ENCODE measurements at regions not wholly inside any gene's neighbourhood (a gene's known extent, or its start where the extent isn't known, plus 50 kb on each side); places are given as distances from the start of the nearest gene placed in this dataset.

DNA sequence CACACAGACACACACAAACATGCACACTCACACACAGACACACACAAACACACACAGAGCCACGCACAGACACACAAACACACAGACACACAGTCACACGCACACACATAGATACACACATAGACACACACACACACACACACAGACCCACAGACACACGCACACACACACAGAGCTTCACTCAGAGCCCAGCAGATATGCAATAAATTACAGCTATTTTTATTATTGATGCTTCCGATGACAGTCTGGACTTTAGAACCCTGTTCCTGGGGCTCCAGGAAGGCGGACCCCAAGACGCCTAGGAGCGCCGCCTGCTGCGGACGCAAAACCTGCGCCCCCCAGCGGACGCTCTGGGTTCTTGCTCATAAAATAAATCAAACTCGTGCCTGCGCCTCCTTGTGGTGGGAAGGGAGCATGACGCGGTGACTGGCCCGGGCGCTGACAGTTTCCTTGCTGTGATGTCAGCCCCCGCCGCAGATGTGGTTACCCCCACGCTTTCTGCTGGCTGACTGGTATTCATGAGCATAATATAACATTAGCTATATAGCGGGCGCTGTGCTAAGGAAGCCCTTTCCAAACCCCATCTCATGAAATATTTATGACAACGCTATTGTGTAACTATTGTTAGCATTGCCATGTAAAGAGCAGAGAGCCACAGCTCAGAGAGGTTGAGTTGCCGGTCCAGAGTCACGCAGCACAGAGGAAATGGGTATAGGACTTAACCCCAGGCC, 64.4 kb upstream of the TM9SF2 start:
- peak; percentile 86 for DNase-seq (ENCODE audit: low spot score)

DNA sequence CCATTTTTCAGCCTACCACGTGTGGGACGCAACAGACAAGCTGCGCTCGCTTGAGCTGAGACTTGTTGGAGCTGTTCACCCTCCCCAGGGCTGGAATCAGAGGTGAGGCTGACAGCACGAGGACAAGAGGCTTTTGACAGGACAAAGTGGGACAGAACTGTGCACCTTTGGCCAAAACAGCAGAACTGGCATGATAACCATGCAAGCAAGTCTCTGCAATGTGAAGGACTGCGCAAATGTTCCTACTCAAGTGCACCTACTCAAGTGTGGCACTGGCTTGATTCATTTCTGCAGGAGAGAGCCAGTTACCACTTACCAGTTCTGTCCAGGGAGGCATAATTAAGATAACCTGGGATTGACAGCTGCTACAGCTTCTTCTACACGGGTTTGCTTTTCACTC, 62.2 kb upstream of the TM9SF2 start:
- no peak for DNase-seq (ENCODE audit: low spot score)

DNA sequence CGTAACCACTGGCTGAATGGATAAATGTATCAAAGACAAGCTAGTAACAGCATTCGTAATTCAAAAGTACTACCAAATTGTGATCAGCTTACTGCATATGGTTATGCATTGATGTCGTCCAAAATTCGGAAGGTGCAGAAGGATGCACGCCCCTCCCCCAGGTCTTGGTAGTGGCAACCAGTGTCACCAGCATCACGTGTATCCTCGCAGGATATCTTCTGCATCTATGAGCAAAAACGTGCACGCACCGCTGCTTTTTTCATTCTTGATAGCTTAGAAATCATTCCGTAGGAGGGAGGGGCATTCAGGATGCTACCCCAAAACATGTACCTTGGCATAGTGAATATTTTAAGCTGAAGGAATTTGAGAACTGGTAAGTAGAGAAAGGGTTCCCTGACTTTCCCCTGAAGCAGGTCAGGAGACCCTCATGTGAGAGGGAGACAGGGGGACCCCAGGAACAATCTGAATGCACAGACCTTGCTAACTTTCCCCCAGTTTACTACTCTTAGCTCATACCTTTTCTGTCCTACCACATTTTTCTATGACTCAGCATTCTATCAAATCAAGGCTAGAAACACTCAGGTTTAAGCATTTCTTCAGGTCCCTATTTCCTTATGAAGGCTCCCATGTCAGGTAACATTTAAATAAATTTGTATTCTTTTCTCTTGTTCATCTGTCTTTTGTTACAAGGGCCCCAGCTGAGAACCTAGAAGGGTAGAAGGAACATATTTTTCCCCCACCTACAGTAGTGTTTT, 61.2 kb upstream of the TM9SF2 start:
- no peak for DNase-seq (ENCODE audit: low spot score)

DNA sequence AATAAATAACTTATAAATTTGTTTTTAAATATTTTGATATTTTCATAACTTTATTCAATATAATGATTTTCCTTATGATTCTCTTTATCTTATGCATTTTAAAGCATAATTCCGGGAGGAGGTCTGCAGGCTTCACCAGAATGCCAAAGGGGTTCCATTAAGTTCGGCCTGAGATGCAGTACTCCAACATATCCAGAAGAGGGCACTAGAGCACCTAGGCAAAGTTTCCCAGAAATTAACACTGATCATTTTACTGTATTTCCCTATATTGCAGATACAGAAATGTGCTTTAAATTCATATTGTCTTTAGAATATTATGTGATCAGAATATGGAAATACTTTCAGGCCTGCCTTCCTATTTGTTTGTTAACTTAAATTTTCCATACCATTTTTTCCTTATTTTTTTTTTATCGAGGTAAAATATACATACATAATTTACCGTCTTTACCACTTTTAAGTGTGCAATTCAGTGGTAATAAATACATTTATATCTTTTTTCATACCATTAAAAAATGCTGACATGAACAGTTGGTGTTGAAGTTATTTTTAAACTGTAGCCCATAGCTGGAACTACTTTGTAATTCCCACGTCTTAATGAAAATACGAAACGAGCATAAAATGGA, 58.9 kb upstream of the TM9SF2 start:
- peak; percentile 43 for DNase-seq (ENCODE audit: low spot score)

DNA sequence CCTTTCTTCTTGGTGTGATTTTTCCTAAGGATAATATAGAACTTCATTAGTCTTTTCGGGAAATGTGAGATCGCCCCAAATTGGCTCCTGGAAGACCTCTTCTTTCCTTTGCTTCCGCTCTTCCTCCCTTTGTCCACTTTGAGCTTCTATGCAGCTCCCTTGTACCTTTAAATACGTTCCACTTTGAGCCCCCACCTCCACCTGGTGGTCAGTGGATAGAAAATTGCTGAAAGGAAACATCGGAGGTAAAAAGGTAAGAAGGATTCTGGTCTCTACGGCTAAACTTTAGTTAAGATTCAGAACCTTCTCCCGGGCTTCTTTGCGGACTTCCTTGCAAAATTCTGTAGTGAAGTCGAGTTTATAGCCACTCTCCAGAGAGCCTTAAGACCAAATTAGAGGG, 55.0 kb upstream of the TM9SF2 start:
- DNase-seq (ENCODE audit: low spot score): no peak

DNA sequence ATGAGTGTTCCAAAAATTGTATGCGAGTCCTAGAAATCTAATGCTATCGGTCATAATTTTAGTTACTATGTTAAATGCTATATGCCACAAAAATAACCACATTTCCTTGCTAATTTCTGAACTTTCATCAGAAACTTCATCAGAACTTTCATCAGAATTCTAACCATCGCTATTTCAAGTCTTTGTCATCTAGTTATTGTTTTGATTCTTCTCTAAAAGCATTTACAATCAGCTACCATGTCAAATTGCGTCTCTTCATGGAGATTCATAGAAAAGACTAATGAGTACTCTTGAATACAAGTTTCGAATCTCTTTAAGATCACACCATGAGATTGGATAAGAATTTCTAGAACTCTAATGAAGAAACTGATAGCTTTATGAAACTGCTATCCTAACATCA, 52.7 kb upstream of the TM9SF2 start:
- no peak for DNase-seq (ENCODE audit: low spot score)

DNA sequence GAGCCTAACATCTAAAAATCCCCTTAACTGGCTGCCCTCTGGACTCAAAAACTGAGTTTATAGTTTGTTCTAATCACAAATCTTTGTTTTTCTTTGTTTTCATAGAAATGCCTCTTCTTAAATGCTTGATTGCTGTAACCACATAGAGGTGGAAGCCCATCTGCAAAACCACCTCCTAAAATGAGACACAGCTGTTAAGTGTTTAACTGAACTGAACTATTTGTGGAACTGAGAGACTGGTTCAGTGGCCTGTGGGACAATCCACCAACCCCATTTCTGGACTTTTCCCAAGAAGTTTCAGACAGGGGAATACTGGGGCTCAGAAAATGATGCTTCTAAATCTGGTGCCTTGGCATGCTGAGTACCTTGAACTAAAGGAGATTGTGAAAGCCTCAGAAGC, 50.9 kb upstream of the TM9SF2 start:
- DNase-seq (ENCODE audit: low spot score): no peak
